Stimulated activated naive CD8-positive, alpha-beta T cell treated with anti-CD3 and anti-CD28 coated beads, Interleukin-15, amount 100 ng/mL, for 72 hours (primary cell): ENCODE measurements at regions not wholly inside any gene's neighbourhood (a gene's known extent, or its start where the extent isn't known, plus 50 kb on each side); places are given as distances from the start of the nearest gene placed in this dataset.

Experiments
- ATAC-seq: fragments of 150-1000 bp; cut with Tn5 transposase; 2 replicates; pipeline ENCODE4 v1.10.0; 2021; ENCODE audit warnings: mild to moderate bottlenecking, moderate library complexity
- DNase-seq, 2 donors: peaks; one replicate each; pipeline ENCODE4 v3.0.0; 2021 to 2022
- H3K27ac Mint-ChIP-seq, 2 donors: one replicate each; pipeline ENCODE4 v1.8.0; 2022; ENCODE audit warnings: mild to moderate bottlenecking in 2 of 2, mixed read lengths in 2 of 2, moderate library complexity in 2 of 2
- H3K27me3 Mint-ChIP-seq: one replicate; pipeline ENCODE4 v1.8.0; 2022; ENCODE audit warnings: mixed read lengths
- H3K4me1 Mint-ChIP-seq: one replicate; pipeline ENCODE4 v1.8.0; 2022; ENCODE audit warnings: mild to moderate bottlenecking, mixed read lengths
- H3K4me3 Mint-ChIP-seq, 2 donors: one replicate each; pipeline ENCODE4 v1.8.0; 2022; ENCODE audit warnings: mild to moderate bottlenecking in 2 of 2, mixed read lengths in 2 of 2, moderate library complexity in 1 of 2
- H3K9me3 Mint-ChIP-seq, 2 donors: one replicate each; pipeline ENCODE4 v1.8.0; 2022; ENCODE audit warnings: mixed read lengths in 2 of 2

DNA sequence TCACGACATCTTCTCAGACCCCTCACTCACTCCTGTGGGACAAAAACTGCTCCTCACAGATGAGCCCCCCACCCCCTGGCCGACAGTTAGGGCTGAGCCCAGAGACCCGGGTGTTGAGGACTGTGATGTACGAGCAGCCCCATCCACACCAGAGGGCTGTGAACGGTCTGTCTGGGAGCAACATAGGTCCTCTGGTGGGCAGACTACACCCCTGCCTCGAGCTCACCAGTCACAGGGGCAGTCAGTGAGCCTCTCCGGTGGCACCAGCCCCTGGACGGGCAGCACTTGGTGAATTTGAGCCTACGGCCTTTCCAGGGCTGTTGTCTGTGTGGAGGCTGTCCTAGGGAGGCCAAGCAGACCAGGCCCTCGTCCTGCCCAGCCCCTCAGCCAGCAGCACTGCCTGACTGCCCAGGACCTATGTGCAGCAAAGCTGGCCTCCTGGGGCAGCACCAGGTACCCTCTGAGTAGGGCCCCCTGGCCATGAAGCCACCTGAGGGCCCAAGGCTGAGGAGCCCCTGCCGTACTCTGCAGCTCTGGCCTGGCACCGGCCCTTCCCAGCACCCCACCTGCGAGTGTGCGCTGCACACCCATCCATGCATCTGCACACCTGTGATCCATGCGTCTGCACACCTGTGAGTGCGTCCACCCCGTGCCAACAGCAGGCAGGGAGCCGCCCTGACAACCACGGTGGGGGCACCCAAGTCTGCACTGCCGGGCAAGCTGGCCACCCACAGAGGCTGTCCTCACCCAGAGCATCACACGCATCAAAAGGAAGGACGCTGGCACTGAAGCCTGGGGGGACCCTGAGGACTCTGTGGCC, 111.6 kb upstream of the NKX1-1 start:
- peaks cover 25% of the 10 kb centered on the region for H3K27me3 Mint-ChIP-seq
- no peaks in the 10 kb centered on the region for H3K9me3 Mint-ChIP-seq
- no peak for DNase-seq
- ATAC-seq: no peak
- no peaks in the 10 kb centered on the region for H3K4me1 Mint-ChIP-seq
- H3K27ac Mint-ChIP-seq: no peak overlapping the region
- H3K4me3 Mint-ChIP-seq: no peak overlapping the region

DNA sequence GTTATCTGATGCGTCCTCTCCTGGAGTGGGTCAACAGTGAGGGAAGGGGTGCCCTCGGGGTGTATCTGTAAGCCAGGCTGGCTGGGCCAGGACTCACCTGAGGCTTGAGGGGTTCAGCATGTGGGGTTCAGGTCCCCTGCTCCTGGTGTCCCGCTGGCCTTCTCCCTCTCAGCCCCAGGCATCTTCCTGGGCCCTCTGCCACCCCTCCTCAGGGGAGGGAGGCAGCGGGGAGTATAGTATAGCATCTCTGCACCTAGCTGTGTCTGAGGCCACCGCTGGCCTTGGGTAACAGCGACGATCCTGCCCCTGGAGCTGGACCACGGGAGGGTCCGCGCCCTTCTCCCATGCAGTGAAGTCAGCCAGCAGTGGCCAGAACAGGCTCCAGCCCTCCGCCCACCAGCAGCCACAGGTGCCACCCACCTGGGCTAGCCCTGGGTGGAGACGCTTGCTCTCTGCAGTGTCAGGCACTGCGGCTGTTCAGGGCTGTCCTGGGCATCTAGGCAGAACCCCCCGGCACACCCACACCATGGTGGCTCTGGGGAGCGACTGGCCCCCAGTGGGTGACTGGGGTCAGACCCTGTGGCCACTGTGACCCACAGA, 110.7 kb upstream of the NKX1-1 start:
- ATAC-seq (no peak), DNase-seq (no peak)
- peaks cover 17% of the 10 kb centered on the region for H3K27me3 Mint-ChIP-seq
- H3K27ac Mint-ChIP-seq: no peak overlapping the region
- H3K9me3 Mint-ChIP-seq: no peaks in the 10 kb centered on the region
- H3K4me3 Mint-ChIP-seq: no peak overlapping the region
- no peaks in the 10 kb centered on the region for H3K4me1 Mint-ChIP-seq

DNA sequence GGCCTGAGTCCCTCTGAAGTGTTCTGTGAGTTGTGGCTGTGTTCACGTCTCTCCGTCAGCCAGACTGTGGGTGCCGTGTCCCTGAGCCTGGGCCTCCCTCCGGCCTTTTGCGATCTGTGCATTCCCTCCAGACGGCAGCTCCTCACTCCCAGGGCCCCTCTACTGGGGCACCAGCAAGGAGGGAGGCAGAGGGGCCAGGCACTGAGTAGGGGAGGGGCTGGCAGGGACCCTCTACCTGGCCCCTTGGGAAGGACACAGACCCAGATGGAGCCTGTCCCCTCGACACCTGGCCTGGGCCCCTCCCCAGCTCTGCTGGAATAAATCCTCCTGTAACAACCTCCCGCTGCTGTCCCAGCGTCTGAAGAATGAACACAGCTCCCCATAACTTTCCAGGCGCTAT, 110.0 kb upstream of the NKX1-1 start:
- H3K4me3 Mint-ChIP-seq: no peak overlapping the region
- H3K9me3 Mint-ChIP-seq: no peaks in the 10 kb centered on the region
- DNase-seq (no peak), ATAC-seq (no peak)
- peaks cover 12% of the 10 kb centered on the region for H3K27me3 Mint-ChIP-seq
- no peaks in the 10 kb centered on the region for H3K4me1 Mint-ChIP-seq
- H3K27ac Mint-ChIP-seq: no peak overlapping the region

DNA sequence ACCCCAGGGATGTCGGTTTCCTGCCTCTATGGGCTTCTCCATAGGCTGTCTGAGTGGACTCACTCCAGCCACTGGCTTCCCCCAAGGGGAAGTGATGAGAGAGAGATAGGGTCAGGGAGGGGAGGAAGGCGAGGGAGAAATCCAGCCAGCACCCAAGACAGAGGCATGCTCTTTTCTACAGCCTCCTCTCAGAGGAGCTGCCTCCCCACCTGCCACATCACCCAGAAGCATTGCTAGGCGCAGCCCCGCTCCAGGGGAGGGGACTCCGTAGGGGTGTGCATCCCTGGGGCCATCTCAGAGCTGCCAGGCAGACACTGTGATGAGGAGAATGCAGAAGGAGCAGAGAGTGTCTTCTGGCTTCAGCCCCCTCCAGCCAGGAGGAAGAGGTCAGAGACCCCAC, 109.5 kb upstream of the NKX1-1 start:
- no peak overlapping the region for H3K4me3 Mint-ChIP-seq
- ATAC-seq: no peak
- no peak overlapping the region for H3K27ac Mint-ChIP-seq
- no peaks in the 10 kb centered on the region for H3K4me1 Mint-ChIP-seq
- peaks cover 9% of the 10 kb centered on the region for H3K27me3 Mint-ChIP-seq
- DNase-seq: no peak
- H3K9me3 Mint-ChIP-seq: no peaks in the 10 kb centered on the region

DNA sequence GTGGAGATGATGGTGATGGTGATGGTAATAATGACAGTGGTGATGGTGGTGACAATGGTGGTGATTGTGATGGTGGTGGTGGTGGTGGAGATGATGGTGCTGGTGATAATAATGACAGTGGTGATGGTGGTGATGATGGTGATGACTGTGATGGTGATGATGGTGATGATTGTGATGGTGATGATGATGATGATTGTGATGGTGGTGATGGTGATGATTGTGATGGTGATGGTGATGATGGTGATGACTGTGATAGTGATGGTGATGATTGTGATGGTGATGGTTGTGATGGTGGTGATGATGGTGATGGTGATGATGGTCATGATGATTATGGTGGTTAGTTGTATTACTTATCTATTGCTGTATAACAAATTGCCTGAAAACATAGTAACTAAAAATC, 108.9 kb upstream of the NKX1-1 start:
- ATAC-seq: no peak
- H3K4me1 Mint-ChIP-seq: no peaks in the 10 kb centered on the region
- no peak overlapping the region for H3K4me3 Mint-ChIP-seq

DNA sequence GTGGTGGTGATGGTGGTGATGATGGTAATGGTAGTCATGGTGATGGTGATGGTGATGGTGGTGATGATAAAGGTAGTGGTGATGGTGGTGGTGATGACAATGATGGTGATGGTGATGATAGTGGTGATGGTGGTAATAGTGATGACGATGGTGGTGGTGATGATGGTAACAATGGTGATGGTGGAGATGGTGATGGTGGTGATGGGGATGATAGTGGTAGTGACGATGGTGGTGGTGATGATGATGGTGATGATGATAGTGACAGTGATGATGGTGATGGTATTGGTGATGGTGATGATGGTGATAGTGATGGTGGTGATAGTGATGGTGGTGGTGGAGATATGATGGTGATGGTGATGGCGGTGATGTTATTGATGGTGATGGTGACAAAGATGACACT, 108.4 kb upstream of the NKX1-1 start:
- ATAC-seq: no peak
- Mint-ChIP-seq H3K27me3 (peaks cover 3% of the 10 kb centered on the region), H3K9me3 (no peaks in the 10 kb centered on the region), H3K4me1 (no peaks in the 10 kb centered on the region), H3K4me3 (no peak overlapping the region), H3K27ac (no peak overlapping the region)
- no peak for DNase-seq

More for the DNA sequence above, 108.9 kb upstream of the NKX1-1 start:
- peaks cover 9% of the 10 kb centered on the region for H3K27me3 Mint-ChIP-seq
- H3K9me3 Mint-ChIP-seq: no peaks in the 10 kb centered on the region
- no peak for DNase-seq
- no peak overlapping the region for H3K27ac Mint-ChIP-seq

DNA sequence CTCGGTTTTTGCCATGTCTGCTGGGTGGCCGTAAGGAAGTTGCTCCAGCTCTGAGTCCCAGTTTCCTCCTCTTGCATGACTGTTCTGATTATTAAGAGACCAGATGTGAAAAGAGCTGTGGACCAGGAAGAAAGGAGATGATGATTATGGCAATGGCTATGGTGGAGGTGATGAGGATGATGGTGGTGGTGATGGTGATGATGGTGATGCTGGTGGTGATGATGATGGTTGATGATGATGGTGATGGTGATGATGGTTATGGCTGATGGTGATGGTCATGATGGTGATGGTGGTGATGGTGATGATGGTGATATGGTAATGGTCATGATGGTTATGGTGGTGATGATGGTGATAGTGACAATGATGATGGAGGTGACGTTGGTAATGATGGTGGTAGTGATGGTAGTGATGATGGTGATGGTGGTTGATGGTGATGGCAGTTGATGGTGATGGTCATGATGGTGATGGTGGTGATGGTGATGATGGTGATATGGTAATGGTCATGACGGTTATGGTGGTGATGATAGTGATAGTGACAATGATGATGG, 107.8 kb upstream of the NKX1-1 start:
- Mint-ChIP-seq H3K27ac (no peak overlapping the region), H3K4me1 (no peaks in the 10 kb centered on the region), H3K27me3 (peaks cover 1% of the 10 kb centered on the region), H3K9me3 (no peaks in the 10 kb centered on the region), H3K4me3 (no peak overlapping the region)
- DNase-seq: no peak
- ATAC-seq: no peak

DNA sequence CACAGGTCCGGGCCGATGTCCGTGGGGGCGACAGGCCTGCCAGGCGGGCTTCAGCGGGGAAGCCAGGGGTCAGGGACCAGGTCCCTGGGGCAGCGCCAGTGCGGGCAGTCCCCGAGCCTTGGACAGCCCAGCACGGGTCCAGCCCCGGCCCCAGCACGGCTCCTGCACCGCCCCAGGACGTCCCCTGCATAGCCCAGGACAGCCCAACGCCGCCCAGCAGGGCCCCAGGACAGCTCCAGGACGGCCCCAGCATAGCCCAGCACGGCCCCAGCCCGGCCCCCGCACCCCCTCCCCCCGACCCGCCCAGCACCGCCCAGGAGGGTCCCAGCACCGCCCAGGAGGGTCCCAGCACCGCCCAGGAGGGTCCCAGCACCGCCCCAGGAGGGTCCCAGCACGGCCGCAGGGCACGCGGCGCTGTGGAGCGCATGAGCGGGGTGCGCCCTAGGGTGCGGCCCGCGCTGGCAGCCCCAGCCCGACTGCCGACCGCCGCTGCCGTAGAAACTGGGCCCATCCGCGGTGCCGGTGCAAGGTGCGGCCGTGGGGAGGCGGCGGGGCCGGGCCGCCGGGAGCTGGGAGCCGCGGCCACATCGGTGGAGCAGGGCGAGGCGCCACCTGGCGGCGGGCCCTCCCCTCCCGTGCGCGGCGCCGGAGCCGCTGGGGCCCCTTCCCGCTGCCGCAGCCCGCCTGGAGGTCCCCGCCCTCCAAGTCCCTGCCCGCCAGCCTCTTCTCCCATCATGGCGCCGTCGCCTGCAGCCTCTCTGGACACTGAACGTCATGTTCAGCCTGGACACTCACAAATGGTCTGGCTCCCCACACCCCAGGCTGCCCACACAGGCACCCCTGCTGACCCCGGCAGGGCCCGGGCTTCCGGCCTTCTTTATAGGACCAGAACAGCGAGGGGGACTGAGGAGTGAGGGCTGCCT, 106.8 kb upstream of the NKX1-1 start:
- no peak overlapping the region for H3K27ac Mint-ChIP-seq
- H3K27me3 Mint-ChIP-seq: peaks cover 12% of the 10 kb centered on the region
- H3K4me3 Mint-ChIP-seq: no peak overlapping the region
- DNase-seq (peak; percentile 40 to 60), ATAC-seq (peak; percentile 75)
- no peaks in the 10 kb centered on the region for H3K4me1 Mint-ChIP-seq
- no peaks in the 10 kb centered on the region for H3K9me3 Mint-ChIP-seq

DNA sequence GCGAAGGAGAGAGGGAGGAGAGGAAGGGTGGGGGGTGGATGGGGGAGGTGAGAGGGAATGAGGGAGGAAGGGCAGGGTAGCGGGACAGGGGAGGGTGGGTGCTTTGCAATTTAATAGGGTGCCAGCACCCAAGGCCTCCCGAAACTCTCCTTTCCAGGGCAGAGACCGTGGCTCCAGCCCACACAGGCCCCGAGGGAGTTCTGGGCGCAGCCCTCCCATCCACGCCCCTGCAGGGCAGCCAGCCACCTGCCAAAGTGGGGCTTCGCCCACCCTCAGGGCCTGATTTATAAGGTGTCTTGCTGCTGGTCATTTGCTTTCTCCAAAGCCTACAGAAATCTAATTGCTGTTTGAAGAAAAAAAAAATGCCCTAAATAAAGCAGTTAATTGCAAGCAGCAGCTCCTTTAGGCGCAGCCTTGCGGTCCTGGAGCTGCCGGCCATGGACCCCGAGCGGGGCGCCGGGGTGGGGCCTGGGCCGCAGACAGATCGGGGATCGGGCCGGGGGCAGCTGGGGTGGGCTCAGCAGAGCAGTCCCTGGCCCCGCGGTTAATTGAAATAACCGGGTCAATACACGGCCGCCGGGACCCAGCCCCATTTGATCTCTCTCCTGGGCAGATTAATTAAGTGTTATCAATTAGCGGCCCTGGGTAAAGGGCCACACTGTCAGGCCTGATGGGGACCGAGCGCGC, 106.0 kb upstream of the NKX1-1 start:
- no peak overlapping the region for H3K4me3 Mint-ChIP-seq
- DNase-seq (no peak), ATAC-seq (no peak)
- peaks cover 13% of the 10 kb centered on the region for H3K27me3 Mint-ChIP-seq
- H3K27ac Mint-ChIP-seq: no peak overlapping the region
- H3K4me1 Mint-ChIP-seq: no peaks in the 10 kb centered on the region
- no peaks in the 10 kb centered on the region for H3K9me3 Mint-ChIP-seq

DNA sequence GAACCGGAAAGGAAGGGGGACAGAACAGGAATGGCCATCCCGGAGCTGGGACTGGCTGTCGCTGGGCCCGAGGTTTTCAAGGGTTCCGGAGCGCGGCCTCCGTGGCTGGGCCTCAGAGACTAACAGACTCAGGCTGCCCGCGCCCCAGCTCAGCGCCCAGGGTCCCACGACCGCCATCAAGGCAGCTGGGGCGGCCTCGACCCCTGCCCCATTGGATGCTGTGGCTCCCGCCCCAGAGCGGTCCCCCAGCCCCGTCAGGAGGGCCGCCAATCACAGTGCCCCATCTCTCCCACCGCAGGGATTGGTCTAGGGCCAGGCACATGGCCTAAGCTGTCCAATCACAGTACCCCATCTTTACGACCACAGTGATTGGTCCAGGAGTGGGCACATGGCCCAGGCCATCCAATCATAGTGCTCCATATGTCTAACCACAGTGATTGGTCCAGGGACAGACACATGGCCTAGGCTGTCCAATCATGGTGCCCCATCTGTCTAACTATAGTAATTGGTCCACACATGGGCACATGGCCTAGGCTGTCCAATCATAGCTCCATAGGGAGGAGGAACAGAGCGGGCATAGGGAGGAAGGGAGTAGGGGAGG, 105.3 kb upstream of the NKX1-1 start:
- DNase-seq (peak in 1 of 2 donors; percentile 26), ATAC-seq (peak; percentile 68)
- no peaks in the 10 kb centered on the region for H3K9me3 Mint-ChIP-seq
- no peak overlapping the region for H3K4me3 Mint-ChIP-seq
- peaks cover 16% of the 10 kb centered on the region for H3K27me3 Mint-ChIP-seq
- no peaks in the 10 kb centered on the region for H3K4me1 Mint-ChIP-seq
- no peak overlapping the region for H3K27ac Mint-ChIP-seq

DNA sequence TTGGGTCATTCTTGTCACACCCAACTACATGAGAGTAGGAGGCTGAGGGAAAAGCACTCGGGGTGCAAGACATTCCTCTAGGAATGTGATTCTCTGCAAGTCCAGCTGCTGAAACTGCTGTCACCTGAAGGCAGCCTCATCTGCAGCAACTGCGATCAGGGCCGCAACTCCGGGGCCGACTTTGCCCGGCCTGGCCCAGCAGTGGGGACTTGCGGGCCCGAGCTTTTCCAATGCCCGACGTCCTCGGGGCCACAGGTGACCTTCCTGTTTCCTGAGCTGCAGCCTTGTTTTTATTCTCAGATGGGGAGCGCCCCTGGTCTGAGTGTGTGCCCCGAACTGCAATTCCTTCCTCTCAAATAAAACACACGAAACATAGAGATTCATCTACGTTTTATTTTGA, 104.7 kb upstream of the NKX1-1 start:
- peaks cover 22% of the 10 kb centered on the region for H3K27me3 Mint-ChIP-seq
- no peak for ATAC-seq
- DNase-seq: no peak
- no peaks in the 10 kb centered on the region for H3K9me3 Mint-ChIP-seq
- no peaks in the 10 kb centered on the region for H3K4me1 Mint-ChIP-seq
- no peak overlapping the region for H3K27ac Mint-ChIP-seq
- no peak overlapping the region for H3K4me3 Mint-ChIP-seq

DNA sequence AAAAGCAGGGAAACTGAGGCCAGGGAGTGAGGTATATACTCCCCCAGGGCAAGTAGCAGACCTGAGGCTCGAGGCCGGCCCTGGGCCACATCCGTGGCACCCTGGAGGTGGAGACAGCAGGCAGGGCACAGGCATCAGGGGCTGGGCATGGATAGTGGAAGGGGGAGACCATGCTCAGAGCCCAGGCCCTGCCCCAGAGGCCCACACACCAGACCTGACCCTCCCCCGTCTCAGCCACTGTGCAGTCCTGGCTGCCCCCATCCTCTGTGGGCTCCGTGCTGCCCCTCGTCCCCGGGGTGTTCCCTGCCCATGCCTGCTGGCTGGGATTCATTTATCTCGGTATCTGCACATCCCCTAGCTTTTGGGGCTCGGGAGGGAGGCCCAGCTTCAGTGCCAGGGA, 103.1 kb upstream of the NKX1-1 start:
- H3K9me3 Mint-ChIP-seq: no peaks in the 10 kb centered on the region
- no peaks in the 10 kb centered on the region for H3K4me1 Mint-ChIP-seq
- no peak overlapping the region for H3K4me3 Mint-ChIP-seq
- H3K27me3 Mint-ChIP-seq: peaks cover 22% of the 10 kb centered on the region
- ATAC-seq (no peak), DNase-seq (no peak)
- no peak overlapping the region for H3K27ac Mint-ChIP-seq

DNA sequence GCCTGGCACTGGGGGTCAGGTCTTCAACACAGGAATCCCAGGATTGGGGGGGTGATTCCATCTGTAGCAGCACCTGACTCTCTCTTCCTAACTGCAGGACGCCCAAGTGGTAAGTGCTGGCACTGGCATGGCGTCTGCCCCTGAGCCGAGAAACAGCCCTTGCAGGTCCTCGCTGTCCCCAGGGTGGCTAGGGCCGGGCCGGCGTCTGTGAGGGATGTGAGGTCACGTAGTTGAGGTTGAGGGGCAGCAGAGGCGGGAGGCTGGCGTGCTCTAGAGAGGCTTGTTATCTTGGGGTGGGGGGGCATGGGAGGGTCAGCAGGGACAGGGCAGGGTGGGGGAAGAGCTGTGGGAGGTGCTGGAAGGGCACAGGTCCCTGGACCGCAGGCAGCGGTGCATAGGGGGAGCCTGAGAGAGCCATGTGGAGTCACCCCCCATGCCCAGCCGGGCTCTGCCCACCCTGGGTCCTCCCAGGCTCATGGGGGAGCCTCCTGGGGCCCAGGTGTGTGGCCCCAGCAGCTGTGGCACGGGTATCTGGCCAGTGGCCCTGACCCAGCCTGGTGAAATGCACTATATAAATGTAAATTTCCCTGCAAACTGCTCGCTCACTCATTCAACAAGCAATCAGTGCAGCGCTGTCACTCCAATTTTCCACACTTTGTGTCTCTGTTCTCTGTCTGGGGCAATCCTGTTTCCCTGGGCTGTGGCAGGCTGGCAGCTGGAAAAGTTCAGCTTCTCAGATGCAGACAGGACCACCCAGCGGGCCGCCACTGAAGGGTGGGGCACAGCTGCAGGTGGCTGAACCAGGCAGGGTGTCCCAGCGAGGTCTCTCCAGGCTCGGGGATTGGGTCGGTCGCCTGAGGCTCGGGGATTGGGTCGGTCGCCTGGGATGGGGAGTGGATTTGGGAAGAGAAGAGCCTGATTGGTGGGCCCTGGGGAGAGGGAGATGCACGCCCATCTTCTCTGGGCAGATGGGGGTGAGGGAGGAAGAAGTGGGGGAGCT, 102.2 kb upstream of the NKX1-1 start:
- ATAC-seq (no peak), DNase-seq (no peak)
- no peaks in the 10 kb centered on the region for H3K4me1 Mint-ChIP-seq
- no peaks in the 10 kb centered on the region for H3K9me3 Mint-ChIP-seq
- H3K27me3 Mint-ChIP-seq: peaks cover 22% of the 10 kb centered on the region
- H3K4me3 Mint-ChIP-seq: no peak overlapping the region
- peak overlapping the region in 1 of 2 donors; percentile 85 for H3K27ac Mint-ChIP-seq
